HEK293 (cell line): ENCODE measurements at regions not wholly inside any gene's neighbourhood (a gene's known extent, or its start where the extent isn't known, plus 50 kb on each side); places are given as distances from the start of the nearest gene placed in this dataset.

ENCODE experiments used
- CTCF ChIP-seq: fragments of 450-650 bp; formaldehyde crosslinking; IDR thresholded peaks from 2 replicates; pipeline ENCODE4 v1.5.1; 2016; ENCODE audit warnings: missing biosample characterization, missing genetic modification characterization
- GLI4 ChIP-seq: fragments of 450-650 bp; formaldehyde crosslinking; IDR thresholded peaks from 2 replicates; pipeline ENCODE4 v1.5.1; 2016; ENCODE audit warnings: missing biosample characterization, missing genetic modification characterization
- OVOL3 ChIP-seq: fragments of 450-650 bp; formaldehyde crosslinking; IDR thresholded peaks from 2 replicates; pipeline ENCODE4 v1.5.1; 2016; ENCODE audit warnings: missing biosample characterization, missing genetic modification characterization
- PBX3 ChIP-seq: sonication (generic); formaldehyde crosslinking; IDR thresholded peaks from 2 replicates; pipeline ENCODE4 v1.8.1; 2022; ENCODE audit warnings: mild to moderate bottlenecking, moderate library complexity, missing genetic modification reagents
- REST ChIP-seq: fragments of 450-650 bp; formaldehyde crosslinking; IDR thresholded peaks from 2 replicates; pipeline ENCODE4 v1.5.1; 2016; ENCODE audit warnings: missing biosample characterization, missing genetic modification characterization
- ZBTB1 ChIP-seq: fragments of 450-650 bp; formaldehyde crosslinking; IDR thresholded peaks from 2 replicates; pipeline ENCODE4 v1.5.1; 2016; ENCODE audit warnings: missing biosample characterization, missing genetic modification characterization
- ZBTB17 ChIP-seq: fragments of 450-650 bp; formaldehyde crosslinking; IDR thresholded peaks from 2 replicates; pipeline ENCODE4 v1.5.1; 2016; ENCODE audit warnings: missing biosample characterization, missing genetic modification characterization
- ZNF10 ChIP-seq: fragments of 450-650 bp; formaldehyde crosslinking; IDR thresholded peaks from 2 replicates; pipeline ENCODE4 v1.5.1; 2017; ENCODE audit warnings: missing biosample characterization, missing genetic modification characterization
- ZNF114 ChIP-seq: fragments of 450-650 bp; formaldehyde crosslinking; IDR thresholded peaks from 2 replicates; pipeline ENCODE4 v1.5.0; 2017; ENCODE audit warnings: missing biosample characterization, missing genetic modification characterization
- ZNF138 ChIP-seq: fragments of 450-650 bp; formaldehyde crosslinking; IDR thresholded peaks from 2 replicates; pipeline ENCODE4 v1.5.1; 2016; ENCODE audit warnings: missing biosample characterization, missing genetic modification characterization, borderline replicate concordance
- ZNF23 ChIP-seq: fragments of 450-650 bp; formaldehyde crosslinking; IDR thresholded peaks from 2 replicates; pipeline ENCODE4 v1.5.1; 2016; ENCODE audit warnings: missing biosample characterization, missing genetic modification characterization, borderline replicate concordance
- ZNF510 ChIP-seq: fragments of 450-650 bp; formaldehyde crosslinking; IDR thresholded peaks from 2 replicates; pipeline ENCODE4 v1.5.1; 2018; ENCODE audit warnings: mild to moderate bottlenecking, missing genetic modification characterization, missing biosample characterization; ENCODE audit not compliant: insufficient replicate concordance
- ZNF791 ChIP-seq: fragments of 450-650 bp; formaldehyde crosslinking; IDR thresholded peaks from 2 replicates; pipeline ENCODE4 v1.5.1; 2016; ENCODE audit warnings: missing biosample characterization, missing genetic modification characterization
- ZNF837 ChIP-seq: fragments of 450-650 bp; formaldehyde crosslinking; IDR thresholded peaks from 2 replicates; pipeline ENCODE4 v1.5.1; 2016; ENCODE audit warnings: missing biosample characterization, missing genetic modification characterization

GRCh38 chr4:83664741-83665140 lies 128.8 kb downstream of the GPAT3 start:
- TF ChIP-seq ZNF510 (tag by site-specific recombination): no peak
- TF ChIP-seq ZNF837 (tag by site-specific recombination): no peak
- no peak for TF ChIP-seq CTCF (tag by site-specific recombination)
- TF ChIP-seq ZNF138 (tag by site-specific recombination): no peak
- no peak for TF ChIP-seq PBX3 (CRISPR knock-in tag)
- no peak for TF ChIP-seq ZBTB1 (tag by site-specific recombination)
- no peak for TF ChIP-seq ZNF23 (tag by site-specific recombination)
- no peak for TF ChIP-seq REST (tag by site-specific recombination)
- no peak for TF ChIP-seq ZNF10 (tag by site-specific recombination)
- TF ChIP-seq ZNF114: no peak
- TF ChIP-seq OVOL3 (tag by site-specific recombination): no peak
- TF ChIP-seq ZBTB17 (tag by site-specific recombination): no peak
- TF ChIP-seq GLI4: no peak
- TF ChIP-seq ZNF791 (tag by site-specific recombination): no peak
